K562 (cell line): ENCODE measurements at regions not wholly inside any gene's neighbourhood (a gene's known extent, or its start where the extent isn't known, plus 50 kb on each side); places are given as distances from the start of the nearest gene placed in this dataset.

Experiments used
- ATAC-seq: fragments of 200-7000 bp; cut with Tn5 transposase; 3 replicates; pipeline ENCODE4 v1.9.1; 2020; ENCODE audit warnings: moderate library complexity
- BruUV-seq: library from RNA; stranded (reverse); fragments of 400-500 nt; replicated peaks from 2 replicates; lab custom pipeline; 2021; lab: Mats Ljungman, UMichigan
- CTCF ChIA-PET: fragments of 300-600 bp; formaldehyde crosslinking; extraction: SDS; loops from one replicate; lab custom pipeline; 2021; ENCODE audit warnings: low intra/inter-chr PET ratio; lab: Yijun Ruan, JAX
- POLR2A ChIA-PET: fragments of 300-600, 350-650 bp; sonication (Branson Sonifier 250); formaldehyde crosslinking; extraction: SDS; loops from one replicate; lab custom pipeline; 2021; ENCODE audit warnings: antibody characterized with exemption, inconsistent platforms; lab: Yijun Ruan, JAX
- DNase-seq, 4 experiments: peaks; one replicate each; pipeline versions ENCODE4 v3.0.0 to v3.0.0-alpha.2; 2011 to 2018; ENCODE audit warnings: low spot score in 3 of 4, mixed read lengths in 3 of 4; ENCODE audit errors: extremely low read depth in 1 of 4
- FAIRE-seq: peaks from 2 replicates; lab custom pipeline; 2011; peaks lifted over from hg19 to GRCh38; lab: Jason Lieb, UNC
- H2AFZ ChIP-seq: 2 replicates; pipeline ENCODE4 v1.6.0; 2011; ENCODE audit warnings: low read depth, low read length, control low read depth, inconsistent platforms
- H3K27ac ChIP-seq: fragments of 200-600 bp; 3 replicates; pipeline ENCODE4 v1.8.0; 2011; ENCODE audit warnings: low read depth, mild to moderate bottlenecking, control low read depth, inconsistent platforms, low read length, moderate library complexity, mixed read lengths; ENCODE audit errors: extremely low read depth
- H3K27me3 ChIP-seq, 2 experiments: fragments of 300-600 bp in 1 of 2; 2 replicates in 1 of 2; 3 replicates in 1 of 2; pipeline versions ENCODE4 v1.6.0 to v1.8.0; 2011; ENCODE audit warnings: inconsistent platforms in 2 of 2, low read length in 2 of 2, mild to moderate bottlenecking in 1 of 2, mixed read lengths in 1 of 2, moderate library complexity in 1 of 2; ENCODE audit not compliant: control insufficient read depth in 2 of 2, insufficient read depth in 2 of 2
- H3K36me3 ChIP-seq: fragments of 300-600 bp; 3 replicates; pipeline ENCODE4 v1.8.0; 2011; ENCODE audit warnings: mild to moderate bottlenecking, low read length, inconsistent platforms; ENCODE audit not compliant: control insufficient read depth, insufficient read depth
- H3K4me1 ChIP-seq, 2 experiments: fragments of 200-600 bp in 1 of 2; replicated peaks in 1 of 2; 2 replicates in 1 of 2; 3 replicates in 1 of 2; pipeline versions ENCODE4 v1.5.1 to v1.8.0; 2011; ENCODE audit warnings: inconsistent platforms in 2 of 2, low read length in 2 of 2, mild to moderate bottlenecking in 1 of 2, mixed read lengths in 1 of 2, moderate library complexity in 1 of 2; ENCODE audit not compliant: control insufficient read depth in 2 of 2, insufficient read depth in 2 of 2
- H3K4me2 ChIP-seq: 2 replicates; pipeline ENCODE4 v1.6.1; 2011; ENCODE audit warnings: low read length, control low read depth, inconsistent platforms, mixed read lengths; ENCODE audit not compliant: insufficient read depth
- H3K4me3 ChIP-seq: fragments of 200-600 bp; sonication (generic), shearing (Covaris generic); 2 replicates; pipeline ENCODE4 v1.5.1; 2016; ENCODE audit warnings: control low read depth, inconsistent platforms
- H3K79me2 ChIP-seq: fragments of 200-600 bp; 3 replicates; pipeline ENCODE4 v1.8.0; 2011; ENCODE audit warnings: low read length, inconsistent platforms; ENCODE audit not compliant: control insufficient read depth, insufficient read depth
- H3K9ac ChIP-seq, 2 experiments: 2 replicates each; pipeline versions ENCODE4 v1.6.0 to v1.6.1; 2011; ENCODE audit warnings: low read depth in 2 of 2, low read length in 2 of 2, control low read depth in 1 of 2, inconsistent platforms in 1 of 2, mild to moderate bottlenecking in 1 of 2, mixed read lengths in 1 of 2; ENCODE audit not compliant: insufficient read depth in 1 of 2
- H3K9me1 ChIP-seq: one replicate; pipeline ENCODE4 v1.6.0; 2011; ENCODE audit warnings: inconsistent platforms, mild to moderate bottlenecking, low read length, moderate library complexity; ENCODE audit not compliant: control insufficient read depth, insufficient read depth
- H3K9me3 ChIP-seq: replicated peaks from 2 replicates; pipeline ENCODE4 v1.5.1; 2011; ENCODE audit warnings: low read depth, low read length, inconsistent platforms; ENCODE audit not compliant: control insufficient read depth, insufficient read depth
- H4K20me1 ChIP-seq: replicated peaks from 2 replicates; pipeline ENCODE4 v1.6.1; 2011; ENCODE audit warnings: low read length, inconsistent platforms, mixed read lengths; ENCODE audit not compliant: control insufficient read depth, insufficient read depth
- COPS2 ChIP-seq: fragments of 450-650 bp; conservative IDR thresholded peaks from 2 replicates; pipeline ENCODE4 v1.6.1; 2016; ENCODE audit warnings: mild to moderate bottlenecking, moderate library complexity
- CTCFL ChIP-seq: IDR thresholded peaks from 2 replicates; pipeline ENCODE4 v1.6.1; 2011; ENCODE audit warnings: borderline replicate concordance, low read depth, mild to moderate bottlenecking, moderate library complexity, low read length; ENCODE audit not compliant: insufficient read depth, poor library complexity, severe bottlenecking
- GABPB2 ChIP-seq: fragments of 250-450 bp; sonication (Bioruptor Pico); conservative IDR thresholded peaks from 2 replicates; pipeline ENCODE4 v1.5.1; 2021; ENCODE audit warnings: mild to moderate bottlenecking
- HDAC8 ChIP-seq: fragments of 450-650 bp; IDR thresholded peaks from 2 replicates; pipeline ENCODE4 v1.6.1; 2016; ENCODE audit warnings: mild to moderate bottlenecking, missing genetic modification characterization, moderate library complexity, missing compliant biosample characterization
- IRF2 ChIP-seq: sonication (generic); formaldehyde crosslinking; IDR thresholded peaks from 2 replicates; pipeline ENCODE4 v1.8.1; 2022; ENCODE audit warnings: mild to moderate bottlenecking, missing genetic modification reagents
- PHF20 ChIP-seq: fragments of 450-650 bp; IDR thresholded peaks from 2 replicates; pipeline ENCODE4 v1.6.1; 2018; ENCODE audit not compliant: partially characterized antibody
- SAP30 ChIP-seq: fragments of 200-600 bp; sonication (generic); IDR thresholded peaks from 2 replicates; pipeline ENCODE4 v1.6.1; 2012; ENCODE audit warnings: borderline replicate concordance, low read depth, mild to moderate bottlenecking, moderate library complexity, low read length, control low read depth, inconsistent platforms; ENCODE audit not compliant: insufficient read depth, poor library complexity, severe bottlenecking
- ZFX ChIP-seq: sonication (generic); formaldehyde crosslinking; IDR thresholded peaks from 2 replicates; pipeline ENCODE4 v1.8.0; 2022; ENCODE audit warnings: mild to moderate bottlenecking, missing genetic modification reagents, moderate library complexity
- ZNF121 ChIP-seq: sonication (generic); formaldehyde crosslinking; conservative IDR thresholded peaks from 2 replicates; pipeline ENCODE4 v1.8.0; 2022; ENCODE audit warnings: missing genetic modification reagents
- ZNF143 ChIP-seq: sonication (generic); formaldehyde crosslinking; IDR thresholded peaks from 2 replicates; pipeline ENCODE4 v1.9.0; 2022; ENCODE audit warnings: mild to moderate bottlenecking, missing genetic modification reagents
- ZNF740 ChIP-seq, 3 experiments: fragments of 200-800 bp in 1 of 3; sonication (Bioruptor generic) in 1 of 3; sonication (generic) in 1 of 3; formaldehyde crosslinking in 1 of 3; IDR thresholded peaks; 2 replicates each; pipeline versions ENCODE4 v1.6.1 to v1.8.0; 2016 to 2022; ENCODE audit warnings: mild to moderate bottlenecking in 2 of 3, missing compliant biosample characterization in 2 of 3, missing genetic modification characterization in 2 of 3, missing genetic modification reagents in 1 of 3
- WGBS: fragments of 100-300 bp; shearing (Covaris generic); methylation state at CpG from one replicate; pipeline ENCODE4 v1.1.6; 2016; ENCODE audit warnings: low coverage, mixed read lengths; ENCODE audit not compliant: insufficient coverage; ENCODE audit errors: missing lambda C conversion rate; 5-methylcytosine and 5-hydroxymethylcytosine counted together
- in situ Hi-C: fragments of 300-500 bp; cut with MboI; formaldehyde crosslinking; loops from 4 replicates; pipeline ENCODE4 v1.15.0; 2018; ENCODE audit warnings: inconsistent platforms, mixed read lengths
- intact Hi-C: fragments of 100-400 bp; cut with micrococcal nuclease; formaldehyde crosslinking; loops from 2 replicates; pipeline ENCODE4 v1.14.2; 2022

GRCh38 chr9:107636571-107637381 lies 147.2 kb upstream of the KLF4 start (continued):
- TF ChIP-seq IRF2 (CRISPR knock-in tag), result no peak
- TF ChIP-seq ZNF121 (CRISPR knock-in tag), result no peak
- no peak for TF ChIP-seq HDAC8 (tag)
- TF ChIP-seq, all 486 proteins: peak for 0

- no TSS peak for BruUV-seq
- H3K4me2 ChIP-seq, result no peak overlapping the region
- in situ Hi-C loops, result no loop called here
- H3K79me2 ChIP-seq, result no peaks in the 10 kb centered on the region
- H3K36me3 ChIP-seq, result no peaks in the 10 kb centered on the region
- peaks cover 0 to 5% of the 10 kb centered on the region in 2 experiments; a peak in 2 of 5 replicates for H3K4me1 ChIP-seq
- FAIRE-seq, result no peak
- TF ChIP-seq ZNF143, result no peak
- TF ChIP-seq CTCFL, result no peak
- TF ChIP-seq SAP30, result no peak
- TF ChIP-seq GABPB2 (CRISPR knock-in tag), result no peak
- no peak for TF ChIP-seq ZFX (CRISPR knock-in tag)
- no peak for TF ChIP-seq COPS2
- no peak for TF ChIP-seq PHF20
- no peak for TF ChIP-seq ZNF740 (CRISPR knock-in tag; IDR thresholded peaks at IDR 0.05)
- TF ChIP-seq ZNF740 (tag; IDR thresholded peaks at IDR 0.05), result no peak
- no peak for TF ChIP-seq IRF2 (CRISPR knock-in tag)
- TF ChIP-seq, all 486 proteins: peak for 0
- Histone ChIP-seq H4K20me1 (no peaks in the 10 kb centered on the region), H3K9me3 (no peaks in the 10 kb centered on the region), H3K27ac (no peak overlapping the region), H3K9ac (no peak overlapping the region), H3K4me3 (no peak overlapping the region), H2AFZ (no peak overlapping the region), H3K9me1 (no peaks in the 10 kb centered on the region), H3K27me3 (peaks cover 26 to 47% of the 10 kb centered on the region in 2 experiments; a peak in 4 of 5 replicates)
- no peak for ATAC-seq
- 1% methylated on average over 6 of the region's 6 CpGs for WGBS
- intact Hi-C loops, result no loop called here
- DNase-seq, result no peak
- POLR2A ChIA-PET, result interaction anchor here (1.3 kb wide), 1 partner anchor 65 kb away, joined by 5 read pairs; no protein-coding TSS in a partner anchor
- CTCF ChIA-PET, result no interaction called here
These were observed 146.2 kb upstream of the KLF4 start for GRCh38 chr9:107635803-107636174.
